ENCODE measurements at regions not wholly inside any gene's neighbourhood (a gene's known extent, or its start where the extent isn't known, plus 50 kb on each side); places are given as distances from the start of the nearest gene placed in this dataset.

GRCh38 chr3:72271923-72272322, 487.0 kb upstream of the PROK2 start:
- no peak for TF ChIP-seq CTCF (IDR thresholded peaks at IDR 0.05)
- no peak for TF ChIP-seq POLR2A (IDR thresholded peaks at IDR 0.05)

Data from testis (tissue), 2 donors.